GM21529 (cell line): ENCODE measurements at regions not wholly inside any gene's neighbourhood (a gene's known extent, or its start where the extent isn't known, plus 50 kb on each side); places are given as distances from the start of the nearest gene placed in this dataset.
"Not testable (repeated sequence)": the region's sequence is repeated elsewhere in the genome, so short reads cannot be mapped to it uniquely, and the experiment has no call there.

Experiments used
- ATAC-seq: cut with Tn5 transposase; IDR thresholded peaks from one replicate; pipeline ENCODE4 v1.9.1; 2021; ENCODE audit not compliant: unreplicated experiment

DNA sequence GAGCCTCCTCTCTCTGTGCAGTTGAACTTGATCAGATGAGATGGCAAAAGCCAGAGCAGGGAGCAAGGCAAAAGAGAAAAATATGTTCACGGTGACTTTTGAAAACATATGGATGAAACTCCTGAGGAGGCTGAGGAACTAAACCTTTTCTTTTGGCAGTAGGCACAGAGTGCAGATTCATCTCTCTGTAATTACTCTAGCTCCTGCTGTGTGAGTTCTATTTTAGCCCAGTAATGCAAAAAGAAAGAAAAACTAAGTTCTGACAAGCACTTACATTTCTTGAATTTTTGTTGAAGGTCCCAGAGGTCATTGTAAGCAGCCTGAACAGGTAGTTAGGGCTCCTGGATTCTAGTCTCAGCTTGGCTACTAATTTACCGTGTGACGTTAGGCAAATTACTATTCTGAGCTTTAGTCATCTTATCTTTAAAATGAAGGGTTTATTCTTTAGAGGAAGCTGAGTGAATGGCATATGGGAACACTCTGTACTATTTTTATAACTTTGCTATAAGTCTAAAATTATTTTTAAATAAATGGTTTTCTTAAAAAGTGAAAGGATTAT lies 114.7 kb upstream of the NBPF26 start:
- not testable (repeated sequence) for ATAC-seq

- ATAC-seq = not testable (repeated sequence)
Observed at GRCh38 chr1:120609834-120610233, 113.9 kb upstream of the NBPF26 start.

DNA sequence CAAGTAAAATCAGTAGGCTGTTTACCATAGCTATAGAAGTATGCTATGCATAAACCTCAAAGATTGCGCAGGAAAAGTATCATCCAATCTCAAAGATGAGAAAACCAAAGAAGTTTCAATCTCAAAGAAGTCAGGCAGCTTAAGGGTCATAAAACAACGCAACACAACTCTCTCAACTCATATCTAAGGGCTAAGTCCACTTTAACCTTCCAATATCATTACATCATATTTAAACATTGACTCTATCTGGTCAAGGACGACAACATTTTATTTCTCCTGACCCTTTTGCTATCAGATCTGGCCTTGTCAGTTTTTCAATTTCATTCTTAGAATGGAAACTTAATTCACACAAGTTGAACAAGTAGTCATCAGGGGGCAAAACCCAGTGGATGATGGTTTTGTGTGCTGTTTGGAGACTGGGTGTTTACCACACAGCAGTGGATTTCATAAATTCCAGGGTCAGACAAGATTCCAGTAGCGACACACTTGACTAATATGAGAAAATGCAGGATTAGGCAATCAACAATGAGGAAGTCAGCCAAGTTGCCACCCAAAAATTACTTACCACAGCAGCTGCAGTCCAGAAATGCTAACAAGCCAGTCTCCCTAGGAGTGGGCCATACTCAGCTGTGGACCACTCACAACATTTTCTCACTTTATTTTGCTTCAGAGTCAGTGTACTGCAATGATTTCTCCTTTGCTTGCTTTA lies 108.7 kb upstream of the NBPF26 start:
- ATAC-seq = not testable (repeated sequence)

DNA sequence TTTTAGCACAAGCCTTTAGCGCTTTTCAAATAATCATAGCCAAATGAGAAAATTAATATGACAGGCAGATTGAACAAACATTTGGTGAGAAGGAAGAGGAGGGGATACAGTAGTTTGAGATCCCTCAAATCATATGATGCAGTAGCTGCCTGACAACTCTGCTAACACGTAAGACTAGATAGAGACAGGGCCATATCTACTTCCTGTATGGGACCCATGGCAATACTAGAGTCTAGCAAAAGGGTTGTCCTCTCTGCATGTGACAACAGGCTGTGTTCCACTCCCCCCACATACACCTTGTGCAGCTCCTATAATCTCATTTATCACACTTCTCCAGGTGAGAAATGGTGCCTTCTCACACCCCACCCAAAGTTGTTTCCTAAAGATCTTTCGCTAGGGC lies 106.3 kb upstream of the NBPF26 start:
- ATAC-seq = not testable (repeated sequence)

DNA sequence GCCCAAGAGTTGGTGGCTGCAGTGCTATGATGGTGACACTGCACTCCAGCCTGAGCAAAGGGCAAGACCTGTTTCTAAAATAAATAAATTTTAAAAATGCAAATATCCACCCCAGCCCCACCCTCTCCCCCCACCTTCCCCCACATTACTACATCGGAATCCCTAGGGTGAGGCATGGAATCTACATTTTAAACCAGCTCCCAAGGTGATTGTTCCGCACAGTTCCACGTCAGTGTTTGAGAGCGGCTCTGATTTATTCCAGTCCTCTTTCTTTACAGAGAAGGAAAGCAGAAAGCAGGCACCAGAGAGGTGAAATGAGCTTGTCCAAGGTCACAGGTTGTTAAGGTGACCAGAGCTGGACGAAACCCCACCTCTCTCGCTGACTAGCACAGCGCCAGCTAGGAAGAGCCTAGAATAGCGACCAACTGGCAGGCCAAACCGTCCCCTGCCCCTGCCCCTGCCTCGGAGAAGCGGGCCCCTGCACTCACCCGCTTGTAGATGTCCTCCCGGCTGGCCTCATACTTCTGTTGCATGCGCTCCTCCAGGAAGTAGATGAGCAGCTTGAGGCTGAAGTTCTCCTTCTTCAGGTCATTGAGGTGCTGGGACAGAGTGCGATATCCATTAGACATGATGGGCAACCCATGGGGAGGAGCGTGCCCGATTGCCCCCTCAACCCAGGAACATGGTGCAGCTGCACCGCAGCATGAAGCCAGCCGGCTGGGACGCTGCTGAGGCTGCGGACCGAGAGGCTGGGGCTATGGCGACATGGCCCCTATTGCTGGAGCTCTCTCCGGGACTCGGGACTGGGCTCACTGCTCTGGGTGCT lies 103.7 kb upstream of the NBPF26 start:
- ATAC-seq = not testable (repeated sequence)

DNA sequence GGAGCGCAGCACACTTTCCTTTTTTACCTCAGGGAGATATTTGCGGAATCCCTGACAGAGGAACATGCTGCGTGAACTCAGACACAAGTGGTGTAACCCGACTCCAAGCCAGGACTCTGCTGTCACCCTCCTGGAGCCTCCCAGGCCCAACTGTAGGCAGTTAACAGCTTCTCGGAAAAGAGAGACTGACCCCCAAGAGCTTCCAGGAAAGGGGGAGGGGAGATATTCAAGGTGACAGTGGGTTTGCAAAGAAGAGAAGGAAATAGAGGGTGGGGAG lies 103.1 kb upstream of the NBPF26 start:
- not testable (repeated sequence) for ATAC-seq

GRCh38 chr1:120621278-120621677 lies 102.5 kb upstream of the NBPF26 start:
- not testable (repeated sequence) for ATAC-seq

DNA sequence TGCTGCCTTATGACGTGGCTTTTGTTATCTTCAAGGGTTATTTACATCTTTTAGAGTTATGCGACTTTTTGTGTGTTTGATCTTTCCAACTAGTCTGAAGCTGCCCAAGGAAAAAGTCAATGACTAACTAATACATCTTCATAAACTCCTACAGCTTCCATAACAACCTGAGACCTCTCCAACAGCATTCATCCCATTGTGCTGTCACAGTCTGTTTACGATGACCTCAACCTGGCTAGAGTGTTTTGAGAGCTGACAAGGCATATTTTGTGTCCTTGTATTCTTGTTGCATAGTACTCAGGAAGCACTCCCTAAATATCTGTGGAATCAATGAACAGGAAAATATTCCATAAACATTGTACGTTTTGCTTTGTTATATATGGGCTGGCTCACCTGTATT lies 100.2 kb upstream of the NBPF26 start:
- ATAC-seq = not testable (repeated sequence)

- ATAC-seq = not testable (repeated sequence)
Observed at GRCh38 chr1:120624565-120625064, 99.1 kb upstream of the NBPF26 start.

- ATAC-seq = not testable (repeated sequence)
Observed at GRCh38 chr1:120629832-120630455, 93.8 kb upstream of the NBPF26 start.

DNA sequence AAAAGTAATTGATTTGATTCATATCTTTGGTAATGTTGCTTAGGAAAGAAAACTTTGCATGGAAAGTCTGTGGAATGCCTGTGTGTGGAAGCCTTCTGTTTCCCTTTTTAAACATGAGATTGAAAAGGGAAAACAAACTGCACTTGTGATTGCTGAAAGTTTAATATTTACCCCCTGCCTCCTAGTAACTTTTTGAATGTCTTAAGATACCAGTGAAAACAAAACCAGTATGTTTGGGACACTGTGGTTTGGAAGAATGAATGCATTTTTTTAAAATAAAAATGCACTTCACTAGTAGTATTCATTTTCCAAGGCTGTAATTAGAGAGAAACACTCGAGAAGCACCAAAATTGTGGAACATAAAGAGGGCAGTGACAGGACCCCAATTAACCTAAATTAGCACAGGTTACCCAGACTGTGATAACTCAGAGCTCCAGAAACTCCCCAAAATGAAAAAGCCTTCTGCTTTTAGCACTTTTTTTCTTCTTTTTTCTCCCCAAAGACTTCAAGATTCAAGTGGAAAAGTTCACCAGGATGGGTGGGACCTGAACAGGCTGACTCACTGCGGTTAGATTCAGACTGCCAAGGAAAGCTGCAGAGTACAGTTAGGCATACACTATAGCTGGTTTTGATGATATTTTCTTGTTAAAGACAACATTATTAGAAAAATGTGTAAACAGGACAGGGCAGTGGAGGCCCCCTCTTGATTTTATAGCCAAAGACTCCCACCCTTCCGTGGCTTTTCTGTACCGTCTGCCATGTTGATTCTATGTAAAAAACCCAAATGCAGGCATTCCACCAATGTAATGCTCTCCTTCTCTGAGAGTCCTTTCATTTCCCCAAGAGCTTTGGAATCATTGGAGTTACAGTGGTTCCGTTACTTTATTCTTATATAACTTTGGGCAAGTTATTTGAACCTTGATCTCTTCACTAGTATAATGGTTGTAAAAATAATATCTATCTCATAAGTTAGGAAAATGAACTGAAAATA lies 88.6 kb upstream of the NBPF26 start:
- ATAC-seq = not testable (repeated sequence)

- not testable (repeated sequence) for ATAC-seq
Observed at GRCh38 chr1:120640261-120641013, 83.3 kb upstream of the NBPF26 start.

DNA sequence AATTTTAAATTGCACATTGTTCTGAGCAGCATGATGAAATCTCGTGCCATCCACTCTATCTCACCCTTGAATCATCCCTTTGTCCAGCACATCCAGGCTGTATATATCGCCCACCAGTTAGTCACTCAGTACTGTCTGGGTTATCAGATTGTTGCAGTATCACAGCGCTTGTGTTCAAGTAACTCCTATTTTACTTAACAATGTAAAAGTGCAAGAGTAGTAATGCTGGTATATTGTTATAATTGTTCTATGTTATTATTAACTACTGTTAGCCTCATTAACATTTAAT lies 82.8 kb upstream of the NBPF26 start:
- not testable (repeated sequence) for ATAC-seq

GRCh38 chr1:120647182-120647581 lies 76.6 kb upstream of the NBPF26 start:
- ATAC-seq = not testable (repeated sequence)

GRCh38 chr1:120648915-120649623 lies 74.7 kb upstream of the NBPF26 start:
- not testable (repeated sequence) for ATAC-seq

- not testable (repeated sequence) for ATAC-seq
Observed at GRCh38 chr1:120649730-120650129, 74.0 kb upstream of the NBPF26 start.

DNA sequence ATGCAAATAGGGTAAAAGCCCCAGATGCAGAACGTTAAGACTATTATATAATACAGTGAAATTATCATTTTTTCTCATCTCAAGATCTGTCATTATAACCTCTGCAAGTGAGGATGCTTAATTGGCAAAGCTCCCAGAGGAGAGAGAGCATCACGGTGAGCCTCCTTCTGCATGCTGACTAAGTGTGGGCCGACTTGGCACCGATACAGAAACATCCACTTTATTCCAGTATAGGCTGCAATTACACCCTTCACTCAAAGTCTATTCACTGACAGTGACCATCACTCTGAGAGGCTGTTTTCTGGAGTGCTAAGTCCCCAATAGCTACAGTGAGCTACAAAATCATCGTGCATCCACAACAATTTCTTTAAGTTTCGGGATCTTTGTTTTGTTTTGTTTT lies 69.6 kb upstream of the NBPF26 start:
- ATAC-seq = not testable (repeated sequence)

DNA sequence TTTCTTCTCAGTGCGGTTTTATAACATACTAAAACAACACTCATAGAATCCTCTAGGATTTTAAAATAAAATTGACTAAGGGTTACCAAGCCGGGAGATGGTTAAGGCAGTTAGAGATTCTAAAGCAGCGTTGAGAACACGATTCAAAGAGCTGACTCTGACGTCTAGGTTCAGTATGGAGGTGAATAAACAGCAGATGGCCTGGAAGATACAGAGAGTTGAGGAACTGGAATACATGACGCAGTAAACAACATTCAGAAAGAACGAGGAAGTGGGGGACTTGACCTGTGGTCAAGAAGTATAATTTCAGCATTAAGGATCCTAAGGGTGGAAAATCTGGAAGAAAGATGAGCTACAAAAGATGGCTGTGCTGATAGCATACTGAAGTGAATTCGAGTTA lies 68.4 kb upstream of the NBPF26 start:
- ATAC-seq = not testable (repeated sequence)

DNA sequence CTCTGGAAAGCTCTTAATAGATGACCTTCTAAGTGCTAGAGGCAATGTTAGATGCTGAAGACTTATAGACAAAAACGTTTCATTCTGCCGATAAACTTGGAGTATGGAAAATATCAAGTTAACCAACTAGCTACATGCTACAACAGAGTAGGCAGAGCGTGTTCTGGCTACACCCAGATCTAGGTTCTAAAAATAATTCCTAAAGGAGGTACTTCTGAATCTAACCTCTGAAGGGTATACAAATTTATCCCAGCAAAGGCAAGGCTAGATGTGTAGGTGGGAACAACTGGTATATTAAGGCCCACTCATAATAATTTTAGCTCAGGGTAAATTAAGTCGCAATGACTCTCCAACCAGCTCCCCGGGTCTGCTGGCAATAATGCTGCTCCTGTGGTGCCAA lies 67.6 kb upstream of the NBPF26 start:
- not testable (repeated sequence) for ATAC-seq
